ENCODE measurements at regions not wholly inside any gene's neighbourhood (a gene's known extent, or its start where the extent isn't known, plus 50 kb on each side); places are given as distances from the start of the nearest gene placed in this dataset.

DNA sequence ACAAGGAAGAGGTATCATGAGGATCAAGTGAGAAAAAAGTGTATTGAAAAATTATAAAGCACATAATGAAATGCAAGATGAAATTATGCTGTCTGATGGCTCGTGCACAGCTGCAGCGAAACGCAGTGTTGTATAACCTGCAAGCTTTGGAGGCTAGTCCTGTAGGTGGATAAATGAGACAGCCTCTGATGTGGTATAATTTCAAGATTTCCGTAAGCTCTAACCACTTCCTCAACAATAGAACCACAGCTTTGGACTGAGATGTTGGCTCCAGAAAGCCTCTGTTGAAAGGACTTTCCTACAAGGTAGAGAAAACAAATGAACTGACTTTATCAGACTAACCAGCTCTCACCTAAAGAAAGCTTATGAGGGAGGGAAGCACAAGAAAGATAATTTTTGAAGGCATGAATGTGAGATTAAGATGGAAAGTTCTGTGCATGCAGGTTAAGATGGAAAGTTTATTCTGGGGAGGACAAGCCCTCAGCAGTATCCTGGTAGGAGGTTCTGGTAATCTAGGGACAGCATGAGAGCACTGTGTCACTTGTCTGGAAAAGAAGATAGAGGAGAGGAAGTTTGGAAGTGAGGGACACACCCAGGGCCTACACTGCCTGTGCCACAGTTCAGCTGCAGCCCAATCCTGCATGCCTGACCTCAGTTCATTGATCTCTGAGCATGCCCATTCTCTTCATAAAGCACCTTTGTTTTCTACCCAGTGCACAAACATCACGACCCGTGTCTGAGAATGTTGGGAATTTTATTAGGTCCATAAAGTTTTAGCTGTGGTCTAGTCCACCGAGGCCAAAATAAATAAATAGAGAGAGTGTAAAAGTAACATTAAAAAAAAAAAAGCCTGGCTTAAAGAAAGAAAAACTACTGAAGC, 161.5 kb upstream of the SFRP2 start:
- H3K27me3 Mint-ChIP-seq (ENCODE audit: insufficient read depth, low read depth, poor library complexity), result peaks cover 2% of the 10 kb centered on the region
- H3F3A ChIP-seq (replicated peaks; ENCODE audit: low read depth), result no peaks in the 10 kb centered on the region
- no peak overlapping the region for H3K27ac Mint-ChIP-seq
- H3K4me1 ChIP-seq (ENCODE audit: insufficient read depth), result no peaks in the 10 kb centered on the region
- no peak overlapping the region for H3K27ac ChIP-seq (ENCODE audit: low read depth)
- no peak overlapping the region for H2AFZ ChIP-seq
- ATAC-seq (no peak), DNase-seq (ENCODE audit: low spot score) (no peak)
- no peaks in the 10 kb centered on the region for H3K27me3 ChIP-seq (ENCODE audit: insufficient read depth)
- no peaks in the 10 kb centered on the region for H3K9me3 Mint-ChIP-seq
- 0 out of 2 replicates have a peak, but pooled peaks cover 9% of the 10 kb centered on the region for H3K9me2 ChIP-seq (ENCODE audit: insufficient read depth)
- no peak overlapping the region for H3K4me2 ChIP-seq
- H4K20me1 ChIP-seq (replicated peaks; ENCODE audit: insufficient read depth), result no peaks in the 10 kb centered on the region
- H3K36me3 ChIP-seq (ENCODE audit: insufficient read depth), result no peaks in the 10 kb centered on the region
- no peaks in the 10 kb centered on the region for H3K79me2 ChIP-seq (replicated peaks; ENCODE audit: insufficient read depth)
- H3K4me3 Mint-ChIP-seq, result no peak overlapping the region
- H3K4me3 ChIP-seq, result no peak overlapping the region
- no peaks in the 10 kb centered on the region for H3K4me1 Mint-ChIP-seq
- TF ChIP-seq POLR2AphosphoS5 (IDR thresholded peaks at IDR 0.05; ENCODE audit: low read depth), result no peak
- TF ChIP-seq ZNF331 (CRISPR knock-in tag; IDR thresholded peaks at IDR 0.05; ENCODE audit: low read depth), result no peak
- TF ChIP-seq EZH2 (IDR thresholded peaks at IDR 0.05; ENCODE audit: low read depth, unreplicated experiment), result no peak
- no peak for TF ChIP-seq EZH2phosphoT487 (IDR thresholded peaks at IDR 0.05; ENCODE audit: unreplicated experiment)
- TF ChIP-seq, protein P1, sequence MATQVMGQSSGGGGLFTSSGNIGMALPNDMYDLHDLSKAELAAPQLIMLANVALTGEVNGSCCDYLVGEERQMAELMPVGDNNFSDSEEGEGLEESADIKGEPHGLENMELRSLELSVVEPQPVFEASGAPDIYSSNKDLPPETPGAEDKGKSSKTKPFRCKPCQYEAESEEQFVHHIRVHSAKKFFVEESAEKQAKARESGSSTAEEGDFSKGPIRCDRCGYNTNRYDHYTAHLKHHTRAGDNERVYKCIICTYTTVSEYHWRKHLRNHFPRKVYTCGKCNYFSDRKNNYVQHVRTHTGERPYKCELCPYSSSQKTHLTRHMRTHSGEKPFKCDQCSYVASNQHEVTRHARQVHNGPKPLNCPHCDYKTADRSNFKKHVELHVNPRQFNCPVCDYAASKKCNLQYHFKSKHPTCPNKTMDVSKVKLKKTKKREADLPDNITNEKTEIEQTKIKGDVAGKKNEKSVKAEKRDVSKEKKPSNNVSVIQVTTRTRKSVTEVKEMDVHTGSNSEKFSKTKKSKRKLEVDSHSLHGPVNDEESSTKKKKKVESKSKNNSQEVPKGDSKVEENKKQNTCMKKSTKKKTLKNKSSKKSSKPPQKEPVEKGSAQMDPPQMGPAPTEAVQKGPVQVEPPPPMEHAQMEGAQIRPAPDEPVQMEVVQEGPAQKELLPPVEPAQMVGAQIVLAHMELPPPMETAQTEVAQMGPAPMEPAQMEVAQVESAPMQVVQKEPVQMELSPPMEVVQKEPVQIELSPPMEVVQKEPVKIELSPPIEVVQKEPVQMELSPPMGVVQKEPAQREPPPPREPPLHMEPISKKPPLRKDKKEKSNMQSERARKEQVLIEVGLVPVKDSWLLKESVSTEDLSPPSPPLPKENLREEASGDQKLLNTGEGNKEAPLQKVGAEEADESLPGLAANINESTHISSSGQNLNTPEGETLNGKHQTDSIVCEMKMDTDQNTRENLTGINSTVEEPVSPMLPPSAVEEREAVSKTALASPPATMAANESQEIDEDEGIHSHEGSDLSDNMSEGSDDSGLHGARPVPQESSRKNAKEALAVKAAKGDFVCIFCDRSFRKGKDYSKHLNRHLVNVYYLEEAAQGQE (IDR thresholded peaks at IDR 0.05; ENCODE audit: unreplicated experiment), result no peak
- TF ChIP-seq ETS1 (IDR thresholded peaks at IDR 0.05), result no peak
- no peak for TF ChIP-seq ZNF114 (CRISPR knock-in tag; IDR thresholded peaks at IDR 0.05)
- no peak for TF ChIP-seq ZNF462 (CRISPR knock-in tag; IDR thresholded peaks at IDR 0.05)
- TF ChIP-seq JUNB (IDR thresholded peaks at IDR 0.05; ENCODE audit: unreplicated experiment), result no peak
- TF ChIP-seq CTCF (conservative IDR thresholded peaks at IDR 0.05; ENCODE audit: low read depth in 2 of 2), result no peak
- TF ChIP-seq NANOG (IDR thresholded peaks at IDR 0.05; ENCODE audit: borderline replicate concordance), result no peak
- no peak for TF ChIP-seq CREB1 (CRISPR knock-in tag; IDR thresholded peaks at IDR 0.05; ENCODE audit: low read depth)
- no peak for TF ChIP-seq STAT1 (IDR thresholded peaks at IDR 0.05; ENCODE audit: unreplicated experiment)
- no peaks in the 10 kb centered on the region for H3K36me3 Mint-ChIP-seq (ENCODE audit: low read depth)
